ENCODE measurements at regions not wholly inside any gene's neighbourhood (a gene's known extent, or its start where the extent isn't known, plus 50 kb on each side); places are given as distances from the start of the nearest gene placed in this dataset.
"Not testable (repeated sequence)": the region's sequence is repeated elsewhere in the genome, so short reads cannot be mapped to it uniquely, and the experiment has no call there.

DNA sequence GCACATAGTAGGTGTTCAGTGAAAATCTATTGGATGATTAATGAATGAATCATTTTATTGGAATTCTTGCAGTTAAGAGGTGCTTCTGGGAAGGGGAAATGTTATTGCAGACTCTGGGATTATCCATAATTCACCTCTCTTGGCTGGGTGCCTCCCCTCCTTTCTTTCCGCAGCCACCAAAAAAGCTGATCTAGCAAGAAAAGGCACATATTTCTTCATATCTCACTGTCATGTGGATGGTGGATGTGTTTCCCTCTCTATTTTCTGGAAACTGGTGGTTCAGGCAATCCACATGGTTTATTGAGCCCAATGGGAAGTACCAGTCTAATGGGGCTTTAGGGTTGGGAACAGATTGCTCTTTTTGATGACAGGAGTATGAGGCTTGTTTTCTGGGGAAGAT, 151.1 kb upstream of the ROPN1 start:
- Histone ChIP-seq H3K27me3 (ENCODE audit: control insufficient read depth, insufficient read depth, low read length) (no peaks in the 10 kb centered on the region), H3K36me3 (ENCODE audit: control insufficient read depth, insufficient read depth, low read length) (no peaks in the 10 kb centered on the region), H3K4me3 (ENCODE audit: low read depth, low read length) (no peak overlapping the region)
- no peak for DNase-seq (ENCODE audit: low read depth)
- TF ChIP-seq, protein P1, sequence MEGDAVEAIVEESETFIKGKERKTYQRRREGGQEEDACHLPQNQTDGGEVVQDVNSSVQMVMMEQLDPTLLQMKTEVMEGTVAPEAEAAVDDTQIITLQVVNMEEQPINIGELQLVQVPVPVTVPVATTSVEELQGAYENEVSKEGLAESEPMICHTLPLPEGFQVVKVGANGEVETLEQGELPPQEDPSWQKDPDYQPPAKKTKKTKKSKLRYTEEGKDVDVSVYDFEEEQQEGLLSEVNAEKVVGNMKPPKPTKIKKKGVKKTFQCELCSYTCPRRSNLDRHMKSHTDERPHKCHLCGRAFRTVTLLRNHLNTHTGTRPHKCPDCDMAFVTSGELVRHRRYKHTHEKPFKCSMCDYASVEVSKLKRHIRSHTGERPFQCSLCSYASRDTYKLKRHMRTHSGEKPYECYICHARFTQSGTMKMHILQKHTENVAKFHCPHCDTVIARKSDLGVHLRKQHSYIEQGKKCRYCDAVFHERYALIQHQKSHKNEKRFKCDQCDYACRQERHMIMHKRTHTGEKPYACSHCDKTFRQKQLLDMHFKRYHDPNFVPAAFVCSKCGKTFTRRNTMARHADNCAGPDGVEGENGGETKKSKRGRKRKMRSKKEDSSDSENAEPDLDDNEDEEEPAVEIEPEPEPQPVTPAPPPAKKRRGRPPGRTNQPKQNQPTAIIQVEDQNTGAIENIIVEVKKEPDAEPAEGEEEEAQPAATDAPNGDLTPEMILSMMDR (IDR thresholded peaks at IDR 0.05; ENCODE audit: insufficient read depth, low read length, poor library complexity, severe bottlenecking) = no peak

DNA sequence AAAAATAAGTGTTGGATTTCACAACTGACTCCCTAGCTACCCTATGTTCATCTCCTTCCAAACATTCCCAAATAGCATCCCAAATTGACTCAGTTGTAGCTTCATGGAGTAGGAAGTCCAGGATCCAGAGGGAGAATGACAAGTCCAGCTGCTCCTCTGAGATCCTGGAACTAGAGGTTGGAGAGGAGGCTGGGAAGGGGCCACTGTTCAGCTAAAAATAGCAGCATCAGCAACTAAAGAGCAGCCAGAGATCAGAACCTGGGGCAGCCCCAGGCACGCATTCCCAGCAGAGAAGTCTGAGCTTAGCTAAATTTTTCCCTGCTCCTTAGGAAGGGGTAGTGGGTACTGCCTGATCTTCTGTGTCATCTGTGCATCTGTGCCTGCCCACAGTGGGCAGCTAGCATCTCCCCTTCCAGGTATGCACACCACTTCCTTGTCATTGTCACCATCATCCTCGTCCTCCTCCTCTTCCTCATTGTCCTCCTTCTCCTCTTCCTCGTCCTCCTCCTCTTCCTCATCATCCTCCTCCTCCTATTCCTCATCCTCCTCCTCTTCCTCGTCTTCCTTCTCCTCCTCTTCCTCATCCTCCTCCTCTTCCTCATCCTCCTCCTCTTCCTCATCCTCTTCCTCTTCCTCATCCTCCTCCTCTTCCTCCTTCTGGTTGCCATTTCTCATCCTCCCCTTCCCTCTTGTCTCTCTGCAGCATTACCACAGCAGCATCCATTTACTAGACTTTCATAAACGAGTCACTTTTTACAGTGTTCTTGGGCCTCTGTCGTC, 152.3 kb upstream of the ROPN1 start:
- no peak for DNase-seq (ENCODE audit: low read depth)
- no peak overlapping the region for H3K4me3 ChIP-seq (ENCODE audit: low read depth, low read length)
- H3K27me3 ChIP-seq (ENCODE audit: control insufficient read depth, insufficient read depth, low read length) = no peaks in the 10 kb centered on the region
- TF ChIP-seq, protein P1 (IDR thresholded peaks at IDR 0.05; ENCODE audit: insufficient read depth, low read length, poor library complexity, severe bottlenecking) = no peak
- no peaks in the 10 kb centered on the region for H3K36me3 ChIP-seq (ENCODE audit: control insufficient read depth, insufficient read depth, low read length)

DNA sequence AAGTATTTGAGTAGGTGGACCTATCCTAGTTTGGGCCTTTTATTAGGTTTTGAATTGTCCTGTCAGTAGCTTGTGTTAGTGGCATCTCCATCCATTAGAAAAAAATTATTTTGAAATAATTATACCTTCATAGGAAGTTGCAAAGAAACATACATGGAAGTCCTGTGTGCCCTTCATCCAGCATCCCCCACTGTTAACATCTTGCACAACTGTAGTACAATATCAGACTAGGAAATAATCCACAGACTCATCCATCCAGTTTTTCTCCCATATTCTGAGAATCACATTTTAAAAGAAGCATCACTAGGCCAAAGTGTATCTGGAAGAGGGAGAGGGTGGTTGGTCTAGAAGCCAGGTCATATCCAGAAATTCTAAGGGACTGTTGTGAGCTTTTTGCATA, 155.5 kb upstream of the ROPN1 start:
- no peaks in the 10 kb centered on the region for H3K27me3 ChIP-seq (ENCODE audit: control insufficient read depth, insufficient read depth, low read length)
- no peaks in the 10 kb centered on the region for H3K36me3 ChIP-seq (ENCODE audit: control insufficient read depth, insufficient read depth, low read length)
- no peak overlapping the region for H3K4me3 ChIP-seq (ENCODE audit: low read depth, low read length)
- no peak for DNase-seq (ENCODE audit: low read depth)
- TF ChIP-seq, protein P1 (IDR thresholded peaks at IDR 0.05; ENCODE audit: insufficient read depth, low read length, poor library complexity, severe bottlenecking) = no peak

DNA sequence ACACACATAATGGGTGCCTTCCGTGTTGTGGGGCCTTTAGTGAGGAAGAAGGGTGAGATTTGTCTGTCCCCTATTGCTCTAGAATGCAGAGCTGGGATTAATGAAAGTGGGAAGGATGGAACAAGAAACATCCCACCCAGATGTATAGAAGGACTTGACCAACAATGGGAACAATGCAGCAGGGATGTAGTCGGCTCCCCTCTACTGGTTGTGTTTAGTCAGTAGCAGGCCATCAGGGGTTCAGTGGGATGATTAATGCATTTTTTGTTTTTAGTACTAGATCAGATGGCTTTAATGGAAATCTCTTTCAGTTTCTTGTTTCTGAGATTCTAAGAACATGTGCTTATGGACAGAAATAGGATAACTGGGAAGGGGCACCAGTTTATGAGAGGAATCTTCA, 156.0 kb upstream of the ROPN1 start:
- no peak for DNase-seq (ENCODE audit: low read depth)
- TF ChIP-seq, protein P1 (IDR thresholded peaks at IDR 0.05; ENCODE audit: insufficient read depth, low read length, poor library complexity, severe bottlenecking) = no peak
- H3K36me3 ChIP-seq (ENCODE audit: control insufficient read depth, insufficient read depth, low read length) = no peaks in the 10 kb centered on the region
- no peak overlapping the region for H3K4me3 ChIP-seq (ENCODE audit: low read depth, low read length)
- H3K27me3 ChIP-seq (ENCODE audit: control insufficient read depth, insufficient read depth, low read length) = no peaks in the 10 kb centered on the region

DNA sequence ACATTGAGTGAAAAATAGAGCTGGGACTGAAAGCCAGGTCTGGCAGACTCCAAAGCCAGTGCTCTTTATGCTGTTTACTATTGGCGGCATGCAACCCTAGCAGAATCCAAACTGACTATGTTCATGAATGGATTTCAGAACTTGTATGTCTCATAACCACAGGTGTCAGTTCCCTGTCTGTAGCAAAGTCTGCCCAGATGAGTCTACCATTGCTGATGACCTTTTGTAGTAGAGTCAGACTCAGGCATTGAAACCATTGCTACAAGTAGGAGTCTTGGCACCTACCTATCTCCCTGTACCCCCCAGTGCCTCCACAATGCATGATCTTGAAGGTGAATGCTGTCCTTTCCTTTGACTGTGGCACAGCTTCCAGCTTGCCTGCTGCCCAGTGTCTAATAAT, 157.2 kb upstream of the ROPN1 start:
- H3K4me3 ChIP-seq (ENCODE audit: low read depth, low read length) = no peak overlapping the region
- H3K27me3 ChIP-seq (ENCODE audit: control insufficient read depth, insufficient read depth, low read length) = no peaks in the 10 kb centered on the region
- no peaks in the 10 kb centered on the region for H3K36me3 ChIP-seq (ENCODE audit: control insufficient read depth, insufficient read depth, low read length)
- TF ChIP-seq, protein P1 (IDR thresholded peaks at IDR 0.05; ENCODE audit: insufficient read depth, low read length, poor library complexity, severe bottlenecking) = no peak
- no peak for DNase-seq (ENCODE audit: low read depth)

DNA sequence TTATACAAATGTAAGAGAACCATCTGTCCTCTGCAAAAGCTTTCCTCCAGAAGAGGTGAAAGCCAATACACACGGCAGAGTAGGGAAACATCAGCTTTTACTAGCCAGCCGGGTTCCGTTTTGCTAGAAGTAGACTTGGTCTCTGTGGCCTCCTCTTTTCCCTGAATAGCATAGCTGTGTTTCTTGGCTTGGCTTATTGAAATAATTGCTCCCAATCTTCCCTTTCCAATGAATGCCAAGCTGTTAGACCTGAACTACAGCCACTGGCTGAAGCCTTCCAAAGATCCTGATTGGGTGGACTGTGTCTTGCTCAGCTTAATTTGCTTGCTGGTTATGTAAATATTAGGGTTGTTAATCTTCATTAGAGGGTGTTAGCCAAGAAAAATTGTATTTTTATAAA, 157.8 kb upstream of the ROPN1 start:
- Histone ChIP-seq H3K4me3 (ENCODE audit: low read depth, low read length) (no peak overlapping the region), H3K27me3 (ENCODE audit: control insufficient read depth, insufficient read depth, low read length) (no peaks in the 10 kb centered on the region), H3K36me3 (ENCODE audit: control insufficient read depth, insufficient read depth, low read length) (no peaks in the 10 kb centered on the region)
- TF ChIP-seq, protein P1 (IDR thresholded peaks at IDR 0.05; ENCODE audit: insufficient read depth, low read length, poor library complexity, severe bottlenecking) = no peak
- DNase-seq (ENCODE audit: low read depth) = no peak

DNA sequence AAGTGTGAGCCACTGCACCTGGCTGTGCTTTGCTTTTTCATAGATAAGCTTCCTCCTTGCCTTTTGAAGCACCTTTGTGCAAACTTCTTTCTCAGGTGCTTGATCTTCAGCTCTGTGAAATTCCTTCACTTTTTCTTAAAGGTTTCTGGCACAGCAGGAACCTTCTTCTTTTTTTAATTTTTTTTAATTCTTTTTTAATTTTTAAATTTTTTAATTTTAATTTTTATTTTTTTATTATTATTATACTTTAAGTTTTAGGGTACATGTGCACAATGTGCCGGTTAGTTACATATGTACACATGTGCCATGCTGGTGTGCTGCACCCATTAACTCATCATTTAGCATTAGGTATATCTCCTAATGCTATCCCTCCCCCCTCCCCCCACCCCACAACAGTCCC, 161.0 kb upstream of the ROPN1 start:
- DNase-seq (ENCODE audit: low read depth); H3K27me3 ChIP-seq (ENCODE audit: control insufficient read depth, insufficient read depth, low read length); H3K4me3 ChIP-seq (ENCODE audit: low read depth, low read length); H3K36me3 ChIP-seq (ENCODE audit: control insufficient read depth, insufficient read depth, low read length): not testable (repeated sequence)
